Psoas muscle (tissue), 7 donors: ENCODE measurements at regions not wholly inside any gene's neighbourhood (a gene's known extent, or its start where the extent isn't known, plus 50 kb on each side); places are given as distances from the start of the nearest gene placed in this dataset.
"Not testable (repeated sequence)": the region's sequence is repeated elsewhere in the genome, so short reads cannot be mapped to it uniquely, and the experiment has no call there.

Experiments used
- ATAC-seq, 4 donors: fragments of 200-7000 bp; cut with Tn5 transposase; one replicate each; pipeline ENCODE4 v1.9.1; 2020; ENCODE audit warnings: moderate library complexity in 3 of 4, mild to moderate bottlenecking in 2 of 4
- DNase-seq, 2 donors: peaks; one replicate each; pipeline ENCODE4 v3.0.0-alpha.2; 2020
- H3K27ac ChIP-seq: fragments of 200-600 bp; one replicate; pipeline ENCODE4 v1.8.0; 2022
- H3K27me3 ChIP-seq, 3 donors: fragments of 200-600 bp in 1 of 3; one replicate each; pipeline versions ENCODE4 v1.6.1 to v1.8.0; 2013 to 2022; ENCODE audit warnings: low read length in 2 of 3, mild to moderate bottlenecking in 2 of 3, moderate library complexity in 1 of 3; ENCODE audit not compliant: insufficient read depth in 3 of 3
- H3K36me3 ChIP-seq, 2 donors: fragments of 200-600 bp in 1 of 2; one replicate each; pipeline versions ENCODE4 v1.6.1 to v1.8.0; 2013 to 2022; ENCODE audit warnings: low read depth in 1 of 2, mild to moderate bottlenecking in 1 of 2, moderate library complexity in 1 of 2; ENCODE audit not compliant: insufficient read depth in 1 of 2
- H3K4me1 ChIP-seq: fragments of 200-600 bp; one replicate; pipeline ENCODE4 v1.8.0; 2022
- H3K4me3 ChIP-seq: fragments of 200-600 bp; one replicate; pipeline ENCODE4 v1.8.0; 2022; ENCODE audit warnings: mild to moderate bottlenecking
- H3K9me3 ChIP-seq: fragments of 200-600 bp; one replicate; pipeline ENCODE4 v1.8.0; 2022
- CTCF ChIP-seq: fragments of 200-600 bp; IDR thresholded peaks from one replicate; pipeline ENCODE4 v1.8.0; 2022; ENCODE audit warnings: antibody characterized with exemption
- WGBS, 3 donors: extraction: QIAGEN DNeasy Blood & Tissue Kit; methylation state at CpG; one replicate each; pipeline versions ENCODE4 v1.1.6 to v1.1.7; 2013; 5-methylcytosine and 5-hydroxymethylcytosine counted together
- intact Hi-C, 2 donors: fragments of 100-400 bp; cut with DNase I; formaldehyde crosslinking; loops; one replicate each; pipeline versions ENCODE4 v1.11.0 to v1.14.2; 2022
- donor health status: healthy with polysubstance abuse.
- donor health status: DM: no; HTN: no; CAD: no; lungs with moderate emphysema.
- donor health status: Bipolar disorder and iron deficiency.
- donor health status: healthy.
- donor health status: DM: yes; HTN: yes; CAD: no.
- donor health status: DM: no; HTN: no; CAD: no.
- donor health status: DM: yes; HTN: yes; CAD: no.

DNA sequence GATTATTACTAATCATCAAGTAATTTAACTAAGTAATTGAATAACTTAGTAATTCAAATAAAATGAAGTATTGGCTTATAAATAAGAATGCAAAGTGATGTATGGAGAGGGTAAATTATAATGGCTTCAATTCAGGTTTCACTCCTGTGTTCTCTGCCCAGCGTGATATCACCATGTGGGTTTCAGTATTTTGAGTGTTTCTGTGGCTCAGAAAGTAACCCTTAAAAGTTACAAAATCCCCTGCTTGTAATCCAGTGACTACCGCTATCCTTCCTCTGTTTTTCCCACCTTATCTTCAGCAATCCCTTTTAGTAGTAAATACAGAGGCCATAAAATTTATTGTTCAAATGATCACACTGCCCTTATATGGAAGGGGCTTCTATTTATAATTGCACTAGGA lies 316.4 kb upstream of the CFAP20DC start:
- no peaks in the 10 kb centered on the region for H3K27me3 ChIP-seq
- intact Hi-C loops: no loop called here
- 76 to 85% (median 84%) methylated on average over 2 of the region's 2 CpGs for WGBS, 3 donors
- no peaks in the 10 kb centered on the region for H3K36me3 ChIP-seq
- H3K4me1 ChIP-seq: no peaks in the 10 kb centered on the region
- no peaks in the 10 kb centered on the region for H3K9me3 ChIP-seq
- no peak for DNase-seq
- ATAC-seq: no peak
- H3K4me3 ChIP-seq: no peak overlapping the region
- no peak overlapping the region for H3K27ac ChIP-seq
- TF ChIP-seq CTCF: no peak

- ATAC-seq: no peak
- no peak for TF ChIP-seq CTCF
- no peaks in the 10 kb centered on the region for H3K27me3 ChIP-seq
- intact Hi-C loops: no loop called here
- no peaks in the 10 kb centered on the region for H3K4me1 ChIP-seq
- H3K36me3 ChIP-seq: no peaks in the 10 kb centered on the region
- H3K27ac ChIP-seq: no peak overlapping the region
- no peaks in the 10 kb centered on the region for H3K9me3 ChIP-seq
- DNase-seq: no peak
- 52 to 75% (median 75%) methylated on average over 4 of the region's 4 CpGs for WGBS, 3 donors
- H3K4me3 ChIP-seq: no peak overlapping the region
Observed at GRCh38 chr3:59364496-59364895, 314.7 kb upstream of the CFAP20DC start.

DNA sequence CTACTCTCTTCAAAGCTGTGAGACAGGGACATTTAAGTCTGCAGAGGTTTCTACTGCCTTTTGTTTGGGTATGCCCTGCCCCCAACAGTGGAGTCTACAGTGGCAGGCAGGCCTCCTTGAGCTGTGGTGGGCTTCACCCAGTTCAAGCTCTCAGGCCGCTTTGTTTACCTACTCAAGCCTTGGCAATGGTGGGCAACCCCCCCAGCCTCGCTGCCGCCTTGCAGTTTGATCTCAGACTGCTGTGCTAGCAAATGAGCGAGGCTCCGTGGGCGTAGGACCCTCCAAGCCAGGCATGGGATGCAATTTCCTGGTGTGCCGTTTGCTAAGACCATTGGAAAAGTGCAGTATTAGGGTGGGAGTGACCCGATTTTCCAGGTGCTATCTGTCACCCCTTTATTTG lies 310.5 kb upstream of the CFAP20DC start:
- H3K9me3 ChIP-seq, ATAC-seq, H3K27ac ChIP-seq, intact Hi-C loops, H3K4me3 ChIP-seq, H3K36me3 ChIP-seq, H3K27me3 ChIP-seq, DNase-seq, H3K4me1 ChIP-seq: not testable (repeated sequence)
- WGBS, 3 donors: 90 to 93% (median 90%) methylated on average over 8 of the region's 8 CpGs

DNA sequence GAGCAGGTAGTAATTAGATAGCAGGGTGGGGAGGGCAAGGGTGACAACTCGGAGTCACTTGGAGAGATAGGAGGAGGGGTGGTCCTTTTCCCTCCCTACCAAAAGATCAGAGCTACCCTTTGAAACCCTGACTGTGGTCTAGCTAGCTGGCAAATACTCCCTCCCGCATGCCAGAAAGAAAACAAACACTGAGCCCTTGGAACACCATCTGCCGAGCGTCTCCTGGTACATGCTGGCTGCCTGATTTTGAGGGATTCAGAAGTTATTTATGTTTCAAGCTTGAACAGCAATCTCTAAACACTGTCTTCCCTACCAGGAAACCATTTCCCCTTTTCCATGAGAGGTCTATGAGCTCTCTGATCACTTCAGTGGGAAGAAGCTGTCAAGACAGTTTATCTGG lies 291.6 kb upstream of the CFAP20DC start:
- intact Hi-C loops: no loop called here
- TF ChIP-seq CTCF: no peak
- 24 to 31% (median 25%) methylated on average over 4 of the region's 4 CpGs for WGBS, 3 donors
- H3K4me3 ChIP-seq: no peak overlapping the region
- no peaks in the 10 kb centered on the region for H3K27me3 ChIP-seq
- H3K9me3 ChIP-seq: no peaks in the 10 kb centered on the region
- ATAC-seq: no peak
- H3K4me1 ChIP-seq: no peaks in the 10 kb centered on the region
- no peaks in the 10 kb centered on the region for H3K36me3 ChIP-seq
- DNase-seq: no peak
- H3K27ac ChIP-seq: no peak overlapping the region

GRCh38 chr3:59339818-59340217 lies 290.0 kb upstream of the CFAP20DC start:
- Histone ChIP-seq H3K27ac (no peak overlapping the region), H3K36me3 (no peaks in the 10 kb centered on the region), H3K9me3 (no peaks in the 10 kb centered on the region), H3K4me3 (no peak overlapping the region), H3K4me1 (no peaks in the 10 kb centered on the region), H3K27me3 (no peaks in the 10 kb centered on the region)
- no peak for TF ChIP-seq CTCF
- ATAC-seq: no peak
- no peak for DNase-seq
- intact Hi-C loops: no loop called here
- WGBS, 3 donors: 52 to 55% (median 54%) methylated on average over 3 of the region's 3 CpGs
